Choroid plexus epithelial cell (primary cell): ENCODE measurements at regions not wholly inside any gene's neighbourhood (a gene's known extent, or its start where the extent isn't known, plus 50 kb on each side); places are given as distances from the start of the nearest gene placed in this dataset.
"Not testable (repeated sequence)": the region's sequence is repeated elsewhere in the genome, so short reads cannot be mapped to it uniquely, and the experiment has no call there.

ENCODE experiments used
- DNase-seq: peaks from one replicate; pipeline ENCODE4 v3.0.0-alpha.2; 2010; ENCODE audit warnings: low read depth
- H3K4me3 ChIP-seq: 2 replicates; pipeline ENCODE4 v1.5.1; 2011; ENCODE audit warnings: low read depth, mild to moderate bottlenecking, control low read depth, low read length, moderate library complexity
- CTCF ChIP-seq: conservative IDR thresholded peaks from 2 replicates; pipeline ENCODE4 v1.5.1; 2011; ENCODE audit warnings: low read depth, mild to moderate bottlenecking, control low read depth, inconsistent platforms, low read length, moderate library complexity

GRCh38 chr2:64931246-64932115, 57.7 kb upstream of the SLC1A4 start:
- TF ChIP-seq CTCF, result no peak
- no peak overlapping the region for H3K4me3 ChIP-seq
- DNase-seq, result no peak

- no peak for DNase-seq
- H3K4me3 ChIP-seq, result no peak overlapping the region
- TF ChIP-seq CTCF, result no peak
These were observed 57.2 kb upstream of the SLC1A4 start for GRCh38 chr2:64932116-64932370.

GRCh38 chr2:64932371-64933216, 56.6 kb upstream of the SLC1A4 start:
- TF ChIP-seq CTCF, result no peak
- no peak overlapping the region for H3K4me3 ChIP-seq
- DNase-seq, result no peak

GRCh38 chr2:64934530-64934929, 54.7 kb upstream of the SLC1A4 start:
- no peak for DNase-seq
- TF ChIP-seq CTCF, result no peak
- no peak overlapping the region for H3K4me3 ChIP-seq

GRCh38 chr2:64936809-64937208, 52.4 kb upstream of the SLC1A4 start:
- no peak overlapping the region for H3K4me3 ChIP-seq
- DNase-seq, result no peak
- no peak for TF ChIP-seq CTCF

GRCh38 chr2:64937314-64937686, 51.9 kb upstream of the SLC1A4 start:
- not testable (repeated sequence) for DNase-seq, H3K4me3 ChIP-seq

GRCh38 chr2:64937687-64938491, 51.3 kb upstream of the SLC1A4 start:
- no peak for DNase-seq
- no peak overlapping the region for H3K4me3 ChIP-seq
- no peak for TF ChIP-seq CTCF
